Mesenchymal stem cell (in vitro differentiated cells and primary cell): ENCODE measurements at regions not wholly inside any gene's neighbourhood (a gene's known extent, or its start where the extent isn't known, plus 50 kb on each side); places are given as distances from the start of the nearest gene placed in this dataset.

Source experiments
- DNase-seq: peaks from one replicate; pipeline ENCODE4 v3.0.0-alpha.2; 2013
- H2AFZ ChIP-seq: one replicate; pipeline ENCODE4 v1.6.1; 2013; ENCODE audit warnings: low read depth, mild to moderate bottlenecking, control low read depth, inconsistent platforms, low read length, moderate library complexity
- H2AK5ac ChIP-seq: 2 replicates; pipeline ENCODE4 v1.6.1; 2013; ENCODE audit warnings: low read length, moderate library complexity, mild to moderate bottlenecking, inconsistent platforms; ENCODE audit not compliant: severe bottlenecking
- H2BK120ac ChIP-seq: one replicate; pipeline ENCODE4 v1.6.1; 2013; ENCODE audit warnings: low read depth, mild to moderate bottlenecking, inconsistent platforms, low read length, moderate library complexity
- H2BK12ac ChIP-seq, 2 experiments: one replicate each; pipeline ENCODE4 v1.6.1; 2013; ENCODE audit warnings: inconsistent platforms in 2 of 2, low read length in 2 of 2, mild to moderate bottlenecking in 2 of 2, moderate library complexity in 2 of 2, control low read depth in 1 of 2
- H2BK15ac ChIP-seq: one replicate; pipeline ENCODE4 v1.6.1; 2013; ENCODE audit warnings: mild to moderate bottlenecking, low read depth, inconsistent platforms; ENCODE audit not compliant: poor library complexity, severe bottlenecking
- H2BK5ac ChIP-seq: 2 replicates; pipeline ENCODE4 v1.6.1; 2013; ENCODE audit warnings: low read depth, mild to moderate bottlenecking, low read length, control low read depth, inconsistent platforms; ENCODE audit not compliant: poor library complexity, severe bottlenecking
- H3K14ac ChIP-seq, 2 experiments: one replicate each; pipeline ENCODE4 v1.6.1; 2013; ENCODE audit warnings: inconsistent platforms in 2 of 2, low read length in 2 of 2, control low read depth in 1 of 2, mild to moderate bottlenecking in 1 of 2, moderate library complexity in 1 of 2
- H3K18ac ChIP-seq, 2 experiments: one replicate each; pipeline ENCODE4 v1.6.1; 2013; ENCODE audit warnings: inconsistent platforms in 2 of 2, low read length in 2 of 2, control low read depth in 1 of 2, low read depth in 1 of 2, mild to moderate bottlenecking in 1 of 2
- H3K23ac ChIP-seq, 2 experiments: one replicate each; pipeline ENCODE4 v1.6.1; 2013; ENCODE audit warnings: inconsistent platforms in 2 of 2, low read length in 2 of 2, mild to moderate bottlenecking in 2 of 2, moderate library complexity in 2 of 2, control low read depth in 1 of 2
- H3K27ac ChIP-seq: 2 replicates; pipeline ENCODE4 v1.5.1; 2013; ENCODE audit warnings: mild to moderate bottlenecking, moderate library complexity, low read length, control low read depth, inconsistent platforms; ENCODE audit not compliant: poor library complexity, severe bottlenecking
- H3K27me3 ChIP-seq, 2 experiments: 2 replicates each; pipeline versions ENCODE4 v1.6.1 to v1.7.0; 2013; ENCODE audit warnings: low read length in 2 of 2, mild to moderate bottlenecking in 2 of 2, moderate library complexity in 2 of 2, control low read depth in 1 of 2, inconsistent platforms in 1 of 2; ENCODE audit not compliant: control insufficient read depth in 1 of 2, insufficient read depth in 1 of 2
- H3K36me3 ChIP-seq, 2 experiments: 2 replicates each; pipeline versions ENCODE4 v1.6.1 to v1.7.0; 2013; ENCODE audit warnings: low read length in 2 of 2, control low read depth in 1 of 2, inconsistent platforms in 1 of 2, low read depth in 1 of 2, mild to moderate bottlenecking in 1 of 2; ENCODE audit not compliant: insufficient read depth in 2 of 2, control insufficient read depth in 1 of 2
- H3K4ac ChIP-seq, 2 experiments: one replicate each; pipeline ENCODE4 v1.6.1; 2013; ENCODE audit warnings: inconsistent platforms in 2 of 2, low read length in 2 of 2, mild to moderate bottlenecking in 2 of 2, moderate library complexity in 2 of 2, control low read depth in 1 of 2, low read depth in 1 of 2
- H3K4me1 ChIP-seq: 2 replicates; pipeline ENCODE4 v1.6.1; 2013; ENCODE audit warnings: low read depth, low read length, control low read depth; ENCODE audit not compliant: control insufficient read depth, insufficient read depth
- H3K4me2 ChIP-seq: 2 replicates; pipeline ENCODE4 v1.6.1; 2013; ENCODE audit warnings: low read length, mild to moderate bottlenecking, inconsistent platforms; ENCODE audit not compliant: poor library complexity, severe bottlenecking
- H3K4me3 ChIP-seq, 2 experiments: 2 replicates each; pipeline versions ENCODE4 v1.5.1 to v1.7.0; 2013; ENCODE audit warnings: low read length in 2 of 2, mild to moderate bottlenecking in 2 of 2, control low read depth in 1 of 2, low read depth in 1 of 2; ENCODE audit not compliant: insufficient read depth in 1 of 2
- H3K79me1 ChIP-seq: replicated peaks from 2 replicates; pipeline ENCODE4 v1.6.1; 2013; ENCODE audit warnings: mild to moderate bottlenecking, control low read depth, low read length, inconsistent platforms; ENCODE audit not compliant: poor library complexity, severe bottlenecking
- H3K9ac ChIP-seq: 2 replicates; pipeline ENCODE4 v1.7.0; 2013; ENCODE audit warnings: mild to moderate bottlenecking, low read length, moderate library complexity
- H3K9me3 ChIP-seq: 2 replicates; pipeline ENCODE4 v1.7.0; 2013; ENCODE audit warnings: mild to moderate bottlenecking, low read length; ENCODE audit not compliant: control insufficient read depth
- H4K8ac ChIP-seq: one replicate; pipeline ENCODE4 v1.6.1; 2013; ENCODE audit warnings: inconsistent platforms, mild to moderate bottlenecking, low read length, moderate library complexity
- H4K91ac ChIP-seq: one replicate; pipeline ENCODE4 v1.6.1; 2013; ENCODE audit warnings: mild to moderate bottlenecking, low read length, inconsistent platforms
- WGBS: methylation state at CpG from one replicate; pipeline ENCODE4 v1.1.7; 2013; ENCODE audit warnings: mixed read lengths; 5-methylcytosine and 5-hydroxymethylcytosine counted together

DNA sequence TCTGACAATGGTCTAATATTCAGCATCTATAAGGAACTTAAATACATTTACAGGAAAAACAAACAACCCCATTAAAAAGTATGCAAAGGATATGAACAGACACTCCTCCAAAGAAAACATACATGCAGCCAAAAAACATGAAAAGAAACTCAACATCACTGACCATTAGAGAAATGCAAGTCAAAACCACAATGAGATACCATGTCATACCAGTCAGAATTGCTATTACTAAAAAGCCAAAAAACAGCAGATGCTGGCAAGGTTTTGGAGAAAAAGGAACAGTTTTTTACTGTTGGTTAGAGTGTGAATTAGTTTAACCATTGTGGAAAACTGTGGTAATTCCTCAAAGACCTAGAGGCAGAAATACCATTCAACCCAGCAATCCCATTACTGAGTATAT, 339.0 kb upstream of the ADGRB3 start:
- H3K9me3 ChIP-seq: no peaks in the 10 kb centered on the region
- H3K4me1 ChIP-seq: no peaks in the 10 kb centered on the region
- H2BK12ac ChIP-seq: no peak overlapping the region
- no peak overlapping the region for H3K4me2 ChIP-seq
- no peak overlapping the region for H3K14ac ChIP-seq
- no peak overlapping the region for H3K4ac ChIP-seq
- H2BK5ac ChIP-seq: no peak overlapping the region
- DNase-seq: no peak
- H3K9ac ChIP-seq: no peak overlapping the region
- no peaks in the 10 kb centered on the region for H3K79me1 ChIP-seq
- no peak overlapping the region for H2AFZ ChIP-seq
- H3K4me3 ChIP-seq: no peak overlapping the region
- no peaks in the 10 kb centered on the region for H3K36me3 ChIP-seq
- no peak overlapping the region for H3K23ac ChIP-seq
- no peak overlapping the region for H4K8ac ChIP-seq
- no peak overlapping the region for H2BK120ac ChIP-seq
- no peak overlapping the region for H4K91ac ChIP-seq
- H3K27ac ChIP-seq: no peak overlapping the region
- no peaks in the 10 kb centered on the region for H3K27me3 ChIP-seq
- H3K18ac ChIP-seq: no peak overlapping the region
- H2BK15ac ChIP-seq: no peak overlapping the region
- no peak overlapping the region for H2AK5ac ChIP-seq

- H3K4me2 ChIP-seq: no peak overlapping the region
- no peak overlapping the region for H3K4ac ChIP-seq
- H3K14ac ChIP-seq: no peak overlapping the region
- H3K18ac ChIP-seq: no peak overlapping the region
- no peak overlapping the region for H2BK5ac ChIP-seq
- H2BK120ac ChIP-seq: no peak overlapping the region
- no peak overlapping the region for H2BK12ac ChIP-seq
- no peak overlapping the region for H2AK5ac ChIP-seq
- no peak overlapping the region for H2AFZ ChIP-seq
- WGBS: no CpG with 5 or more reads among the region's 1 CpG
- H3K4me3 ChIP-seq: no peak overlapping the region
- H3K9ac ChIP-seq: no peak overlapping the region
- DNase-seq: no peak
- H3K79me1 ChIP-seq: no peaks in the 10 kb centered on the region
- no peak overlapping the region for H4K91ac ChIP-seq
- H3K27ac ChIP-seq: no peak overlapping the region
- H3K4me1 ChIP-seq: no peaks in the 10 kb centered on the region
- H3K9me3 ChIP-seq: peaks cover 17% of the 10 kb centered on the region
- H3K23ac ChIP-seq: no peak overlapping the region
- H3K36me3 ChIP-seq: no peaks in the 10 kb centered on the region
- H2BK15ac ChIP-seq: no peak overlapping the region
- H3K27me3 ChIP-seq: no peaks in the 10 kb centered on the region
- H4K8ac ChIP-seq: no peak overlapping the region
Measured at GRCh38 chr6:68282646-68283045, 352.4 kb upstream of the ADGRB3 start.

GRCh38 chr6:68279793-68280557, 355.1 kb upstream of the ADGRB3 start:
- 76% methylated on average over 3 of the region's 3 CpGs for WGBS
- Histone ChIP-seq H3K4me3 (no peak overlapping the region), H2BK120ac (no peak overlapping the region), H3K4me2 (no peak overlapping the region), H2BK5ac (no peak overlapping the region), H3K27ac (no peak overlapping the region), H2BK12ac (no peak overlapping the region), H3K4me1 (no peaks in the 10 kb centered on the region), H4K91ac (no peak overlapping the region), H2AFZ (no peak overlapping the region), H2AK5ac (no peak overlapping the region), H3K36me3 (no peaks in the 10 kb centered on the region), H3K9ac (no peak overlapping the region), H3K79me1 (no peaks in the 10 kb centered on the region), H2BK15ac (no peak overlapping the region), H4K8ac (no peak overlapping the region), H3K27me3 (no peaks in the 10 kb centered on the region), H3K23ac (no peak overlapping the region), H3K18ac (no peak overlapping the region), H3K14ac (peak overlapping the region in 1 of 2 experiments; percentile 48), H3K4ac (no peak overlapping the region), H3K9me3 (peaks cover 20% of the 10 kb centered on the region)
- DNase-seq: peak; percentile 70

DNA sequence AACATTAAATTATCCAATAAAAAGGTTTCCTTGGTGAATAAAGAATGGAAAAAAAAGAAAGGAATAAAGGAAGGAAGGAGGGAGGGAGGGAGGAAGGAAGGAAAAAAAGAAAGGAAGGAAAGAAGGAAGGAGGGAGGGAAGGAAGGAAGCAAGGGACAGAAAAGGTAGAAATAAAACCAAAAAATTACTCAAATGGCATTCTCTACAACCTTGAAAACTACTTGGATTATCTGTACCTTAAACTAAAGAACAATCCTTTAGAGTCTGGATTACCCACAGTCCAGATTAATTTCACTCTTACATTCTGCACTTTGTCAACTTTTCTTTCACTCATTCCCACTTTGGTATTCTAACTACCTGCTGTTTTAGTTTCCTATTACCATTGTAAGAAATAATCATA, 361.8 kb upstream of the ADGRB3 start:
- Histone ChIP-seq H2AK5ac (no peak overlapping the region), H3K27ac (no peak overlapping the region), H2BK12ac (no peak overlapping the region), H2BK120ac (no peak overlapping the region), H2AFZ (no peak overlapping the region), H3K14ac (no peak overlapping the region), H3K27me3 (no peaks in the 10 kb centered on the region), H4K91ac (no peak overlapping the region), H3K9me3 (peaks cover 4% of the 10 kb centered on the region), H2BK5ac (no peak overlapping the region), H4K8ac (no peak overlapping the region), H3K18ac (no peak overlapping the region), H3K4me3 (no peak overlapping the region), H3K9ac (no peak overlapping the region), H3K4me1 (no peaks in the 10 kb centered on the region), H3K4me2 (no peak overlapping the region), H3K36me3 (no peaks in the 10 kb centered on the region), H3K79me1 (no peaks in the 10 kb centered on the region), H3K4ac (no peak overlapping the region), H2BK15ac (no peak overlapping the region), H3K23ac (no peak overlapping the region)
- no peak for DNase-seq
